ENCODE measurements at regions not wholly inside any gene's neighbourhood (a gene's known extent, or its start where the extent isn't known, plus 50 kb on each side); places are given as distances from the start of the nearest gene placed in this dataset.
A peak's percentile ranks its signal among the peaks of the same experiment; 100 is the strongest.
"Not testable (repeated sequence)": the region's sequence is repeated elsewhere in the genome, so short reads cannot be mapped to it uniquely, and the experiment has no call there.

- DNase-seq, ATAC-seq: not testable (repeated sequence)
Observed at GRCh38 chr12:54105809-54106208, 52.2 kb downstream of the HOXC4 start.

GRCh38 chr12:54106252-54106651 lies 52.6 kb downstream of the HOXC4 start:
- DNase-seq, ATAC-seq: not testable (repeated sequence)

GRCh38 chr12:54106803-54107579 lies 53.4 kb downstream of the HOXC4 start:
- ATAC-seq, DNase-seq: not testable (repeated sequence)

GRCh38 chr12:54112336-54112735 lies 58.7 kb downstream of the HOXC4 start:
- ATAC-seq, DNase-seq: not testable (repeated sequence)

- not testable (repeated sequence) for DNase-seq, ATAC-seq
Observed at GRCh38 chr12:54116055-54116454, 62.4 kb downstream of the HOXC4 start.

- not testable (repeated sequence) for DNase-seq, ATAC-seq
Observed at GRCh38 chr12:54117392-54117791, 63.8 kb downstream of the HOXC4 start.

- ATAC-seq = not testable (repeated sequence)
Observed at GRCh38 chr12:54119082-54119481, 65.4 kb downstream of the HOXC4 start.

GRCh38 chr12:54123981-54124380 lies 64.8 kb downstream of the SMUG1 start:
- DNase-seq = not testable (repeated sequence)

More at GRCh38 chr12:54119082-54119481, 65.4 kb downstream of the HOXC4 start:
- DNase-seq = not testable (repeated sequence)

GRCh38 chr12:54125708-54126028 lies 63.1 kb downstream of the SMUG1 start:
- DNase-seq, ATAC-seq: not testable (repeated sequence)

More at GRCh38 chr12:54123981-54124380, 64.8 kb downstream of the SMUG1 start:
- not testable (repeated sequence) for ATAC-seq

- DNase-seq = peak; percentile 7
Observed at GRCh38 chr12:54126029-54126695, 62.6 kb downstream of the SMUG1 start.

GRCh38 chr12:54126696-54127537 lies 61.9 kb downstream of the SMUG1 start:
- DNase-seq (peak; percentile 38), ATAC-seq (no peak)

More at GRCh38 chr12:54126029-54126695, 62.6 kb downstream of the SMUG1 start:
- ATAC-seq = peak; percentile 52

- ATAC-seq (no peak), DNase-seq (no peak)
Observed at GRCh38 chr12:54127538-54128259, 61.1 kb downstream of the SMUG1 start.

- DNase-seq = no peak
- ATAC-seq = no peak
Observed at GRCh38 chr12:54128416-54128815, 60.4 kb downstream of the SMUG1 start.

GRCh38 chr12:54129028-54129903 lies 59.5 kb downstream of the SMUG1 start:
- DNase-seq = no peak
- ATAC-seq = no peak

All from stimulated activated naive CD8-positive, alpha-beta T cell treated with anti-CD3 and anti-CD28 coated beads, Interleukin-15, Interleukin-2, amounts not matched to agents 100 U/mL and 50 U/mL, for 24 hours (primary cell).